ENCODE measurements at regions not wholly inside any gene's neighbourhood (a gene's known extent, or its start where the extent isn't known, plus 50 kb on each side); places are given as distances from the start of the nearest gene placed in this dataset.

- Histone ChIP-seq H3K4me1 (replicated peaks) (peaks cover 41% of the 10 kb centered on the region), H3K27ac (no peak overlapping the region), H3K4me3 (no peak overlapping the region), H3K9me3 (replicated peaks) (no peaks in the 10 kb centered on the region), H3K27me3 (replicated peaks) (no peaks in the 10 kb centered on the region), H3K36me3 (no peaks in the 10 kb centered on the region)
- peak in 1 of 2 experiments; percentile 28 for DNase-seq (ENCODE audit: low read depth in 1 of 2, low spot score in 2 of 2)
Observed at GRCh38 chr3:194738254-194739093, 52.8 kb downstream of the FAM43A start.

- Histone ChIP-seq H3K9me3 (replicated peaks) (no peaks in the 10 kb centered on the region), H3K36me3 (no peaks in the 10 kb centered on the region), H3K4me1 (replicated peaks) (peaks cover 41% of the 10 kb centered on the region), H3K4me3 (no peak overlapping the region), H3K27me3 (replicated peaks) (no peaks in the 10 kb centered on the region), H3K27ac (peak overlapping the region; percentile 84)
- DNase-seq (ENCODE audit: low read depth in 1 of 2, low spot score in 2 of 2): peak in 1 of 2 experiments; percentile 42
Observed at GRCh38 chr3:194739498-194740284, 54.0 kb downstream of the FAM43A start.

- H3K27me3 ChIP-seq (replicated peaks): no peaks in the 10 kb centered on the region
Observed at GRCh38 chr3:194740859-194741491, 55.3 kb downstream of the FAM43A start.

GRCh38 chr3:194741916-194742315 lies 56.2 kb downstream of the FAM43A start:
- no peak for DNase-seq (ENCODE audit: low read depth in 1 of 2, low spot score in 2 of 2)
- peaks cover 41% of the 10 kb centered on the region for H3K4me1 ChIP-seq (replicated peaks)
- no peaks in the 10 kb centered on the region for H3K36me3 ChIP-seq
- H3K4me3 ChIP-seq: no peak overlapping the region
- H3K27me3 ChIP-seq (replicated peaks): no peaks in the 10 kb centered on the region
- H3K9me3 ChIP-seq (replicated peaks): no peaks in the 10 kb centered on the region
- H3K27ac ChIP-seq: peak overlapping the region; percentile 84

More at GRCh38 chr3:194740859-194741491, 55.3 kb downstream of the FAM43A start:
- peaks cover 41% of the 10 kb centered on the region for H3K4me1 ChIP-seq (replicated peaks)
- no peaks in the 10 kb centered on the region for H3K9me3 ChIP-seq (replicated peaks)
- H3K36me3 ChIP-seq: no peaks in the 10 kb centered on the region
- no peak overlapping the region for H3K4me3 ChIP-seq
- peak; percentile 93 to 97 for DNase-seq (ENCODE audit: low read depth in 1 of 2, low spot score in 2 of 2)
- peak overlapping the region; percentile 84 for H3K27ac ChIP-seq

- Histone ChIP-seq H3K4me3 (no peak overlapping the region), H3K27ac (no peak overlapping the region), H3K27me3 (replicated peaks) (no peaks in the 10 kb centered on the region), H3K4me1 (replicated peaks) (peaks cover 26% of the 10 kb centered on the region), H3K36me3 (no peaks in the 10 kb centered on the region), H3K9me3 (replicated peaks) (no peaks in the 10 kb centered on the region)
- no peak for DNase-seq (ENCODE audit: low read depth in 1 of 2, low spot score in 2 of 2)
Observed at GRCh38 chr3:194744826-194745225, 59.1 kb downstream of the FAM43A start.

GRCh38 chr3:194745422-194746184 lies 59.9 kb downstream of the FAM43A start:
- H3K4me1 ChIP-seq (replicated peaks): peaks cover 19% of the 10 kb centered on the region
- H3K27ac ChIP-seq: no peak overlapping the region
- H3K36me3 ChIP-seq: no peaks in the 10 kb centered on the region
- DNase-seq (ENCODE audit: low read depth in 1 of 2, low spot score in 2 of 2): no peak
- H3K27me3 ChIP-seq (replicated peaks): no peaks in the 10 kb centered on the region
- no peaks in the 10 kb centered on the region for H3K9me3 ChIP-seq (replicated peaks)
- H3K4me3 ChIP-seq: no peak overlapping the region

- Histone ChIP-seq H3K27ac (no peak overlapping the region), H3K4me1 (replicated peaks) (peaks cover 4% of the 10 kb centered on the region; the same call in 1 of the 2 replicates), H3K4me3 (no peak overlapping the region), H3K9me3 (replicated peaks) (no peaks in the 10 kb centered on the region), H3K36me3 (no peaks in the 10 kb centered on the region), H3K27me3 (replicated peaks) (no peaks in the 10 kb centered on the region)
- DNase-seq (ENCODE audit: low read depth in 1 of 2, low spot score in 2 of 2): no peak
Observed at GRCh38 chr3:194748225-194748624, 62.5 kb downstream of the FAM43A start.

GRCh38 chr3:194749631-194750490 lies 64.2 kb downstream of the FAM43A start:
- Histone ChIP-seq H3K27ac (no peak overlapping the region), H3K36me3 (no peaks in the 10 kb centered on the region), H3K27me3 (replicated peaks) (no peaks in the 10 kb centered on the region), H3K4me1 (replicated peaks) (peaks cover 4% of the 10 kb centered on the region; the same call in 1 of the 2 replicates), H3K4me3 (no peak overlapping the region), H3K9me3 (replicated peaks) (no peaks in the 10 kb centered on the region; the same call in 1 of the 2 replicates)
- no peak for DNase-seq (ENCODE audit: low read depth in 1 of 2, low spot score in 2 of 2)

- Histone ChIP-seq H3K9me3 (replicated peaks) (no peaks in the 10 kb centered on the region; the same call in 1 of the 2 replicates), H3K27me3 (replicated peaks) (no peaks in the 10 kb centered on the region), H3K27ac (no peak overlapping the region), H3K4me1 (replicated peaks) (peaks cover 4% of the 10 kb centered on the region; the same call in 1 of the 2 replicates), H3K36me3 (no peaks in the 10 kb centered on the region), H3K4me3 (no peak overlapping the region)
- DNase-seq (ENCODE audit: low read depth in 1 of 2, low spot score in 2 of 2): no peak
Observed at GRCh38 chr3:194750491-194750828, 64.8 kb downstream of the FAM43A start.

- no peak for DNase-seq (ENCODE audit: low read depth in 1 of 2, low spot score in 2 of 2)
- peaks cover 5% of the 10 kb centered on the region; the same call in 1 of the 2 replicates for H3K27me3 ChIP-seq (replicated peaks)
- no peaks in the 10 kb centered on the region for H3K4me1 ChIP-seq (replicated peaks)
- no peaks in the 10 kb centered on the region for H3K36me3 ChIP-seq
- no peak overlapping the region for H3K27ac ChIP-seq
- no peak overlapping the region for H3K4me3 ChIP-seq
- H3K9me3 ChIP-seq (replicated peaks): no peaks in the 10 kb centered on the region; the same call in 1 of the 2 replicates
Observed at GRCh38 chr3:194755671-194756459, 70.2 kb downstream of the FAM43A start.

GRCh38 chr3:194756460-194756779 lies 70.7 kb downstream of the FAM43A start:
- DNase-seq (ENCODE audit: low read depth in 1 of 2, low spot score in 2 of 2): no peak
- Histone ChIP-seq H3K4me3 (no peak overlapping the region), H3K9me3 (replicated peaks) (no peaks in the 10 kb centered on the region; the same call in 1 of the 2 replicates), H3K4me1 (replicated peaks) (no peaks in the 10 kb centered on the region), H3K36me3 (no peaks in the 10 kb centered on the region), H3K27ac (no peak overlapping the region), H3K27me3 (replicated peaks) (peaks cover 6% of the 10 kb centered on the region; the same call in 1 of the 2 replicates)

GRCh38 chr3:194756791-194757325 lies 71.2 kb downstream of the FAM43A start:
- peaks cover 6% of the 10 kb centered on the region; the same call in 1 of the 2 replicates for H3K27me3 ChIP-seq (replicated peaks)

More at GRCh38 chr3:194756791-194757325, 71.2 kb downstream of the FAM43A start:
- no peak overlapping the region for H3K27ac ChIP-seq
- DNase-seq (ENCODE audit: low read depth in 1 of 2, low spot score in 2 of 2): no peak
- H3K36me3 ChIP-seq: no peaks in the 10 kb centered on the region
- no peaks in the 10 kb centered on the region for H3K4me1 ChIP-seq (replicated peaks)
- H3K4me3 ChIP-seq: no peak overlapping the region
- H3K9me3 ChIP-seq (replicated peaks): no peaks in the 10 kb centered on the region; the same call in 1 of the 2 replicates

Data from SJSA1 (cell line).